ENCODE measurements at regions not wholly inside any gene's neighbourhood (a gene's known extent, or its start where the extent isn't known, plus 50 kb on each side); places are given as distances from the start of the nearest gene placed in this dataset.

- Mint-ChIP-seq H3K4me1 (no peaks in the 10 kb centered on the region), H3K27ac (no peak overlapping the region), H3K9me3 (no peaks in the 10 kb centered on the region), H3K4me3 (no peak overlapping the region), H3K36me3 (no peaks in the 10 kb centered on the region)
- DNase-seq (ENCODE audit: low spot score in 2 of 2), result no peak
- ATAC-seq, result peak; percentile 36
Measured at GRCh38 chr22:27270818-27271510, 530.6 kb downstream of the MN1 start.

GRCh38 chr22:27273436-27273835 lies 528.1 kb downstream of the MN1 start:
- H3K27ac Mint-ChIP-seq, result no peak overlapping the region

DNA sequence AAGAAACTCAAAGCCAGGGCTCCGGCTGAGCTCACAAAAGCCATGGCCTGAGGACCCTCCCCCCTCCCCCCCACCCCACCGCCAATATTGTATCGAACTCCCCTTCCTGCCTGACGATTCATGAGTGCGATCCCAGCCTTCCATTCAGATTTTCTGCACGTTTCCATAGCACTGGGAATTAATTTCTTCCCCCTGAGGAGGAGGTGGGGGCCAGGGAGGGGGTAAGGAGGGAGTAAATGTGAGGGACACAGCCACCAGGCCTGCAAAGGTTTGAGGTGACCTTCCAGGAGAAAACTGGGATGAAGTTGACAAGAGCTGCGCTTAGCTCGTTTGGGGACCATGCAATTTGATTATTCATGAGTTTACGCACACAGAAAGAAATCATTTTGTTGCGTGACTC lies 527.7 kb downstream of the MN1 start:
- Mint-ChIP-seq H3K27ac (no peak overlapping the region), H3K36me3 (no peaks in the 10 kb centered on the region), H3K4me1 (no peaks in the 10 kb centered on the region), H3K9me3 (no peaks in the 10 kb centered on the region), H3K4me3 (no peak overlapping the region)
- ATAC-seq, result no peak
- DNase-seq (ENCODE audit: low spot score in 2 of 2), result no peak

More at GRCh38 chr22:27273436-27273835, 528.1 kb downstream of the MN1 start:
- no peak for DNase-seq (ENCODE audit: low spot score in 2 of 2)
- no peak for ATAC-seq
- no peaks in the 10 kb centered on the region for H3K9me3 Mint-ChIP-seq
- no peaks in the 10 kb centered on the region for H3K36me3 Mint-ChIP-seq
- no peaks in the 10 kb centered on the region for H3K4me1 Mint-ChIP-seq
- H3K4me3 Mint-ChIP-seq, result no peak overlapping the region

GRCh38 chr22:27274770-27275449 lies 526.6 kb downstream of the MN1 start:
- H3K36me3 Mint-ChIP-seq, result no peaks in the 10 kb centered on the region
- H3K4me1 Mint-ChIP-seq, result no peaks in the 10 kb centered on the region
- no peak overlapping the region for H3K27ac Mint-ChIP-seq
- H3K4me3 Mint-ChIP-seq, result no peak overlapping the region
- DNase-seq (ENCODE audit: low spot score in 2 of 2) (no peak), ATAC-seq (no peak)
- no peaks in the 10 kb centered on the region for H3K9me3 Mint-ChIP-seq

GRCh38 chr22:27278946-27279345 lies 522.6 kb downstream of the MN1 start:
- Mint-ChIP-seq H3K4me3 (no peak overlapping the region), H3K36me3 (no peaks in the 10 kb centered on the region), H3K4me1 (no peaks in the 10 kb centered on the region), H3K9me3 (no peaks in the 10 kb centered on the region), H3K27ac (no peak overlapping the region)
- DNase-seq (ENCODE audit: low spot score in 2 of 2) (no peak), ATAC-seq (no peak)

DNA sequence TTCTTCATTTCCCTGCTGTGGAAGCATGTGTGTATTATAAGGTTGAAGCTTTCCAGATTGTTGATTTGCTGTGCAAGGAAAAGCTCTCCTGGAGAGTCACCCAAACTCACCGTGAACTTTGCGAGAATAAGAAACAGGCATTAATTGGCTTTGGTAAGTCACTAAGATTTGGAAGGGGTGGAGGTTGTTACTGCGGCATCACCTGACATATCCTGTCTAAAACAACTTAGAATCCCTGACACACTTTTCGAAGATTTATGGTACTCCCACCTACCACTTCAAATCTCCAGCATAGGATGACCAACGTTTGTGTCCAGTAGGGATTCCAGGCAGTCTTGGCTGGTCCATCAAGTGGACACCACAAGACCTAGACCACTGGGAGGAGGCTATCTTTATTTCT lies 518.3 kb downstream of the MN1 start:
- Mint-ChIP-seq H3K4me3 (no peak overlapping the region), H3K27ac (no peak overlapping the region), H3K4me1 (no peaks in the 10 kb centered on the region), H3K9me3 (no peaks in the 10 kb centered on the region), H3K36me3 (no peaks in the 10 kb centered on the region)
- no peak for ATAC-seq
- no peak for DNase-seq (ENCODE audit: low spot score in 2 of 2)

GRCh38 chr22:27283714-27284113 lies 517.8 kb downstream of the MN1 start:
- H3K9me3 Mint-ChIP-seq, result no peaks in the 10 kb centered on the region
- no peaks in the 10 kb centered on the region for H3K36me3 Mint-ChIP-seq
- no peak overlapping the region for H3K27ac Mint-ChIP-seq
- ATAC-seq, result no peak
- H3K4me1 Mint-ChIP-seq, result no peaks in the 10 kb centered on the region
- no peak for DNase-seq (ENCODE audit: low spot score in 2 of 2)
- H3K4me3 Mint-ChIP-seq, result no peak overlapping the region

DNA sequence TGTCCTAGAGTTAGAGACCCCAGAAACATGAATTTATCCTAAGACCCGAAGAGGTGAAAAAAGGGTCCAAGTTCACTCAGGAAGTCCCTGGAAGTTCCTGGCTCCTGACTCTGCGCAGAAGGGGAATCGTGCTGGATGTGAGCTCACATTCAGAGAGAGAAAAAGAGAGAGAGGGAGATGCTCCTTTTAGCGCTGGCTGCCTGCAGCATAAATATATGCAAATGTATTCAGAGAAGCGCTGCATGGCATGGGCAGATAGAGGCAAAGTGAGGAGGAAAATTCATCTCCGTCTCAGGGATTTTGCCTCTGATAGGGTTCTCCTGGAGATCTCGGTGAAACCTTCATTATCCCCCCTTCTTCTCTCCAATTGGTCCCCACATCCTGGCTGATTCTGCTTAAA lies 517.2 kb downstream of the MN1 start:
- DNase-seq (ENCODE audit: low spot score in 2 of 2), result no peak
- Mint-ChIP-seq H3K36me3 (no peaks in the 10 kb centered on the region), H3K4me3 (no peak overlapping the region), H3K27ac (no peak overlapping the region), H3K4me1 (no peaks in the 10 kb centered on the region), H3K9me3 (no peaks in the 10 kb centered on the region)
- ATAC-seq, result no peak

- Mint-ChIP-seq H3K27ac (no peak overlapping the region), H3K4me3 (no peak overlapping the region)
Measured at GRCh38 chr22:27286711-27287110, 514.8 kb downstream of the MN1 start.

DNA sequence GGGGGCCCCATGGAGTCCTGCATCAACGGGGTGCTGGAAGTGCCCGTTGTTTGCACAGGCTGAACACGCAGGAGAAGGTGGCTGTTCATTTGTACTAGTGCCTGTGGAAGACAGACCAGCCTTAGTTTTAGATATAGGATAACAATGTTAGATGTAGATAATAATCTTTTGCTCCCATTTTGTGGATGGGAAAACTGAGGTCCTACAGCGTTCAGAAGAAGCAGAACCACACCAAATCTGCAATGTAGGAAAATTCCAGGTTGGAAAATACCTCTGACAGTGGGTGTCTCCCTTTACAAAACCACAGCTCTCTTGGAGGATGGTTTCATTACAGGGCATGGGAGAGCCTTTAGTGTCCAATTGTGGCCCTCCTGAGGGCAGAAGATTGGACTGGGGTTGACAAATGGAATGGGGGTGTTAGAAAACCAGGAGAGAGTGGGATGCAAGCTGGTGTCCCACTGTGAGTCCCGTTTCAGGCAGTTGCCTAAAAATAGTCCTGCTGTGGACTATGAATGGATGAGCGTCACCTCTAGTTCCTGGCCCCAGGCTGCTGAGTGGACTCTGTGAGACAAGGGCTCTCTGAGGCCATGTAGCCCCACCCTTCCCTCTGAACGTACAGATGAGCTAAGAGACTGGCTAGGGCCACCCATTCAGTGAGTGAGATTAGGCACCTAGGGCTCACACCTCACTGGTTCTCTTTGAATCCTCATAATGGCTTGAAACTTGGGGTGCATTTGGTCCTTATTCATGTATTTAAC lies 508.8 kb downstream of the MN1 start:
- no peaks in the 10 kb centered on the region for H3K4me1 Mint-ChIP-seq
- H3K27ac Mint-ChIP-seq, result no peak overlapping the region
- no peaks in the 10 kb centered on the region for H3K36me3 Mint-ChIP-seq
- DNase-seq (ENCODE audit: low spot score in 2 of 2) (no peak), ATAC-seq (no peak)
- H3K4me3 Mint-ChIP-seq, result no peak overlapping the region
- no peaks in the 10 kb centered on the region for H3K9me3 Mint-ChIP-seq

More at GRCh38 chr22:27286711-27287110, 514.8 kb downstream of the MN1 start:
- no peak for DNase-seq (ENCODE audit: low spot score in 2 of 2)
- Mint-ChIP-seq H3K9me3 (no peaks in the 10 kb centered on the region), H3K36me3 (no peaks in the 10 kb centered on the region), H3K4me1 (no peaks in the 10 kb centered on the region)
- ATAC-seq, result no peak

DNA sequence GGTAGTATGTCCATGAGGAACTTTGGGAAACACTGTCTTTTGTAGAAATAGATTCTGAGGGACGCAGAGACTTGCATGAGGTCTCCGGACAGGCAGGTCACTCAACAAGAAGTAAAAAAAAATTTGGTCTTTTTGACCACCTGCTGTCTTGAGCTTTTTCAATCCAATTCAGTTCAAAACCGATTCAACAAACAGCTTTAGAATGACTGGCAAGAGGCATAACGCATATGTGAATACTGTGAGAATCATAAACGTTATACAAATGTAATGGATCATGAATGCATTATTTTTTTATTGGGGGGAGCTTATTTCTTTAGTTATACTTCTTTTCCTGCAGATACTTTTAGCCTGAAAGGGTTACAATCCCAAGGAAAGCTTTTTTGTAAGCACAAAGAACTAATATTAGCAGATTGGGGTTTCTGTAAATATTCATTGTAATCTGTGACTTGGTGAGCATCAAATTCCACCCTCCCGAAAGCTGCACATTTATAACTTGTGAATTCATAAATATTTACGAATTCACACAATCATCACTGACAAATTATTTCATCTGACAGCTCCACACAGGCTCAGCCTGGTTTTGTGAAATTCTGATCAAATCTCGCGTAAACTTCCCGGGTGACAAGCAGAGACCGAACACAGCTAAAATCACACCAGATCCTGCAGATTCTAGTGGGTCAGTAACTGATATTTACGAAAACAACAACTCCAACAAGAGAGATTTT lies 507.7 kb downstream of the MN1 start:
- ATAC-seq (no peak), DNase-seq (ENCODE audit: low spot score in 2 of 2) (no peak)
- Mint-ChIP-seq H3K4me3 (no peak overlapping the region), H3K4me1 (no peaks in the 10 kb centered on the region), H3K27ac (no peak overlapping the region), H3K9me3 (no peaks in the 10 kb centered on the region), H3K36me3 (no peaks in the 10 kb centered on the region)

DNA sequence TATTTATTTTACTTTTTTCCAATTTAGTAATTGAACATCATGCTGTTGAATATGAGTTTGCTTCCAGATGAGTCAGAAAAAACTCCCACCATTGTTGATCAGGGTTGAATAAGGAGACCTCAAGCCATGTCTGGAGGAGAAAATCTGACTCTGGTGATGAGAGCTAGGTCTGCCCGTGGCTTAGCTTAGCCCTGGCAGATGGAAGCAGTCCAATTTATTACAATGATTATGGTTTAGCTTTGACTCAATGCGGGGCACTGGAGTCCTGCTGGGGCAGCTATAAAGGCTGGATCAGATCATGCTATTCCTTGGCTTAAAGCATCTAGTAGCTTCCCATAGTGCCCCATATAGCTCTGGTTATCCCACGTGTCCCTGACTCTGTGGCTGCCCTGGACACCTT lies 506.5 kb downstream of the MN1 start:
- Mint-ChIP-seq H3K27ac (no peak overlapping the region), H3K4me1 (no peaks in the 10 kb centered on the region), H3K4me3 (no peak overlapping the region), H3K9me3 (no peaks in the 10 kb centered on the region), H3K36me3 (no peaks in the 10 kb centered on the region)
- DNase-seq (ENCODE audit: low spot score in 2 of 2) (no peak), ATAC-seq (no peak)

DNA sequence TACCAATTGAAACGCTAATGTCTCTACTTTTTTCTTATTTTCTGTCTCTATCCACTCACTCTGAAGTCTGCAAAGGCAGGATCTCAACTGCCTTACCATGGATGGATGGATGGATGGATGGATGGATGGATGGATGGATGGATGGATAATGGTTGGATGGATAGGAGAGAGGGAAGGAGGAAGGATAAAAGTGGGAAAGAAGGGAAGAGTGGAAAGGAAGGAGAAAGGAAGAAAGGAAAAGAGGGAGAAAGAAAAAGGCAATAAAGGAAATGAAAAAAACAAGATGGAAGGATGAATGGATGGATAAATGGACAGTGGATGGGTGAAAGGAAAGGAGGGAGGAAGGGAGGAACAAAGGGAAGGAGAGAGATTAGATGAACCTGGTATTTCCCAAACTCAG lies 506.0 kb downstream of the MN1 start:
- Mint-ChIP-seq H3K9me3 (no peaks in the 10 kb centered on the region), H3K4me3 (no peak overlapping the region), H3K27ac (no peak overlapping the region), H3K4me1 (no peaks in the 10 kb centered on the region), H3K36me3 (no peaks in the 10 kb centered on the region)
- DNase-seq (ENCODE audit: low spot score in 2 of 2), result no peak
- ATAC-seq, result no peak

- Mint-ChIP-seq H3K9me3 (no peaks in the 10 kb centered on the region), H3K36me3 (no peaks in the 10 kb centered on the region), H3K4me3 (no peak overlapping the region), H3K4me1 (no peaks in the 10 kb centered on the region), H3K27ac (no peak overlapping the region)
- ATAC-seq (no peak), DNase-seq (ENCODE audit: low spot score in 2 of 2) (no peak)
Measured at GRCh38 chr22:27296091-27296675, 505.4 kb downstream of the MN1 start.

GRCh38 chr22:27297125-27297524 lies 504.4 kb downstream of the MN1 start:
- Mint-ChIP-seq H3K4me3 (no peak overlapping the region), H3K27ac (no peak overlapping the region), H3K9me3 (no peaks in the 10 kb centered on the region), H3K4me1 (no peaks in the 10 kb centered on the region), H3K36me3 (no peaks in the 10 kb centered on the region)
- no peak for ATAC-seq
- no peak for DNase-seq (ENCODE audit: low spot score in 2 of 2)
